Pancreas (tissue), 10 donors: ENCODE measurements at regions not wholly inside any gene's neighbourhood (a gene's known extent, or its start where the extent isn't known, plus 50 kb on each side); places are given as distances from the start of the nearest gene placed in this dataset.

Source experiments
- ATAC-seq, 4 donors: fragments of 200-7000 bp; cut with Tn5 transposase; one replicate each; pipeline versions ENCODE4 v1.8.0 to v1.9.1; 2020; ENCODE audit warnings: mild to moderate bottlenecking in 4 of 4, moderate library complexity in 4 of 4
- DNase-seq, 6 donors: peaks; one replicate each; pipeline ENCODE4 v3.0.0-alpha.2; 2020
- FAIRE-seq: peaks from 2 replicates; lab custom pipeline; 2012; peaks lifted over from hg19 to GRCh38; lab: Jason Lieb, UNC
- H3K27ac ChIP-seq, 4 donors: fragments of 200-600 bp; sonication (generic); 1 replicate in 3 of 4; 2 replicates in 1 of 4; pipeline versions ENCODE4 v1.5.0 to v1.8.0; 2020
- H3K27me3 ChIP-seq, 4 donors: fragments of 200-600 bp; one replicate each; pipeline ENCODE4 v1.8.0; 2021
- H3K36me3 ChIP-seq, 3 donors: fragments of 200-600 bp; sonication (generic) in 1 of 3; one replicate each; pipeline versions ENCODE4 v1.5.0 to v1.8.0; 2020 to 2021
- H3K4me1 ChIP-seq, 3 donors: fragments of 200-600 bp; one replicate each; pipeline ENCODE4 v1.8.0; 2021
- H3K4me3 ChIP-seq, 4 donors: fragments of 200-600 bp; sonication (generic) in 2 of 4; one replicate each; pipeline versions ENCODE4 v1.5.0 to v1.8.0; 2020 to 2021
- H3K9me3 ChIP-seq, 4 donors: fragments of 200-600 bp; one replicate each; pipeline ENCODE4 v1.8.0; 2021
- WGBS, 2 donors: extraction: QIAGEN DNeasy Blood & Tissue Kit; methylation state at CpG; one replicate each; pipeline ENCODE4 v1.1.7; 2013; 5-methylcytosine and 5-hydroxymethylcytosine counted together
- intact Hi-C, 3 donors: fragments of 100-400 bp; cut with DNase I; formaldehyde crosslinking; loops; one replicate each; pipeline versions ENCODE4 v1.11.1 to v1.14.2; 2022
- TF ChIP-seq, protein P1 (sequence below), 4 donors: fragments of 200-600 bp; sonication (generic) in 3 of 4; IDR thresholded peaks; one replicate each; pipeline versions ENCODE4 v1.5.0 to v1.8.0; 2021; ENCODE audit warnings: antibody characterized with exemption in 4 of 4
- donor health status: healthy with polysubstance abuse.
- donor health status: DM: no; HTN: no; CAD: no; lungs with moderate emphysema.
- donor health status: DM: no; HTN: no; CAD: no.
- donor health status: control.
- donor health status: control.
- donor health status: Bipolar disorder and iron deficiency.
- donor health status: DM: yes; HTN: yes; CAD: no.
- donor health status: DM: no; HTN: no; CAD: no.
- donor health status: DM: no; HTN: no; CAD: no.
- donor health status: DM: yes; HTN: yes; CAD: no.

DNA sequence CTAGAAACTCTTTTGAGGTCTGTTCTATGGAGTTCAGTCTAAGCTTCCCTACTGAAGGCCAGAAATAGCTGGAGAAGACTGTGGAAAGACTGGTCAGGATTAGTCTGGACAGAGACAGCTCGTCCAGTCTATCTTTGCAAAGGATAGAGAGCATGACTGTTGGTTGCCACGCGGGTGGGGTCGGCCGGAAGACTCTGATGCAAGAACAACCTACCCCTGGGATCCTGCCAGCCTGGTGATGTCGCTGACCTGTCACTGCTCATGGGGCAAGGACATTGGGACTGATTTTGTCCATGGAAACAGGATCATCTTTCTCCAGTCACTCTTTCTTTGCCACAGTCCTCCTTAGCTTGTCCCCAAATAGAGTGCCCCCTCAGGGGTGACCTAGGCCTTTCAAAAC is 337.6 kb upstream of the NPSR1 start:
- intact Hi-C loops: no loop called here
- H3K4me1 ChIP-seq: no peaks in the 10 kb centered on the region
- TF ChIP-seq, protein P1, sequence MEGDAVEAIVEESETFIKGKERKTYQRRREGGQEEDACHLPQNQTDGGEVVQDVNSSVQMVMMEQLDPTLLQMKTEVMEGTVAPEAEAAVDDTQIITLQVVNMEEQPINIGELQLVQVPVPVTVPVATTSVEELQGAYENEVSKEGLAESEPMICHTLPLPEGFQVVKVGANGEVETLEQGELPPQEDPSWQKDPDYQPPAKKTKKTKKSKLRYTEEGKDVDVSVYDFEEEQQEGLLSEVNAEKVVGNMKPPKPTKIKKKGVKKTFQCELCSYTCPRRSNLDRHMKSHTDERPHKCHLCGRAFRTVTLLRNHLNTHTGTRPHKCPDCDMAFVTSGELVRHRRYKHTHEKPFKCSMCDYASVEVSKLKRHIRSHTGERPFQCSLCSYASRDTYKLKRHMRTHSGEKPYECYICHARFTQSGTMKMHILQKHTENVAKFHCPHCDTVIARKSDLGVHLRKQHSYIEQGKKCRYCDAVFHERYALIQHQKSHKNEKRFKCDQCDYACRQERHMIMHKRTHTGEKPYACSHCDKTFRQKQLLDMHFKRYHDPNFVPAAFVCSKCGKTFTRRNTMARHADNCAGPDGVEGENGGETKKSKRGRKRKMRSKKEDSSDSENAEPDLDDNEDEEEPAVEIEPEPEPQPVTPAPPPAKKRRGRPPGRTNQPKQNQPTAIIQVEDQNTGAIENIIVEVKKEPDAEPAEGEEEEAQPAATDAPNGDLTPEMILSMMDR (IDR thresholded peaks at IDR 0.05): no peak
- no peak for ATAC-seq
- no peaks in the 10 kb centered on the region for H3K9me3 ChIP-seq
- H3K27ac ChIP-seq: no peak overlapping the region
- H3K36me3 ChIP-seq: no peaks in the 10 kb centered on the region
- no peak overlapping the region for H3K4me3 ChIP-seq
- peak in 1 of 6 donors; percentile 31 for DNase-seq
- WGBS, 2 donors: 50 to 53% methylated on average over 6 of the region's 6 CpGs
- no peaks in the 10 kb centered on the region for H3K27me3 ChIP-seq
- FAIRE-seq: no peak

GRCh38 chr7:34320926-34321661 is 336.9 kb upstream of the NPSR1 start:
- no peak overlapping the region for H3K4me3 ChIP-seq
- no peaks in the 10 kb centered on the region for H3K36me3 ChIP-seq
- ATAC-seq (peak; percentile 83 to 98 (median 96)), DNase-seq (peak; percentile 33 to 73 (median 66)), FAIRE-seq (peak; percentile 13)
- no peaks in the 10 kb centered on the region for H3K27me3 ChIP-seq
- no peaks in the 10 kb centered on the region for H3K4me1 ChIP-seq
- 25 to 26% methylated on average over 27 of the region's 27 CpGs for WGBS, 2 donors
- H3K9me3 ChIP-seq: no peaks in the 10 kb centered on the region
- TF ChIP-seq, protein P1 (IDR thresholded peaks at IDR 0.05): peak; percentile 73 to 93 (median 82)
- no peak overlapping the region for H3K27ac ChIP-seq
- intact Hi-C loops: no loop called here

DNA sequence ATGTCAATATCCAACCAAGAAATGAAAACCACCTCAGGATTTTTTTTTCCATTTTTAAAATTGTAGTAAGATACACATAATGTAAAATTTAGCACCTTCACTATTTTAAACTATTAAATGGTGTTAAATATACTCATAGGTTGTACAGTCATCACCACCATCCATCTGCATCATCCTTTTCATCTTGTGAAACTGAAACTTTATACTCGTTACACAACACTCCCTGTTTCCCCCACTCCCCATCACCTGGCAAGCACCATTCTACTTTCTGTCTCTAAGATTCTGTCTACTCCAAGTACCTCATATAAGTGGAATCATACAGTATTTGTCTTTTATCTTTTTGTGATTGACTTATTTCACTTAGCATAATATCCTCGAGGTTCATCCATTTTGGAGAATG is 335.2 kb upstream of the NPSR1 start:
- WGBS, 2 donors: 55 to 73% methylated on average over 2 of the region's 2 CpGs
- no peak for ATAC-seq
- FAIRE-seq: no peak
- Histone ChIP-seq H3K4me3 (no peak overlapping the region), H3K27me3 (no peaks in the 10 kb centered on the region), H3K36me3 (no peaks in the 10 kb centered on the region), H3K4me1 (no peaks in the 10 kb centered on the region), H3K27ac (no peak overlapping the region), H3K9me3 (no peaks in the 10 kb centered on the region)
- TF ChIP-seq, protein P1 (IDR thresholded peaks at IDR 0.05): no peak
- intact Hi-C loops: no loop called here
- no peak for DNase-seq

GRCh38 chr7:34327681-34328080 is 330.3 kb upstream of the NPSR1 start:
- Histone ChIP-seq H3K36me3 (no peaks in the 10 kb centered on the region), H3K27me3 (no peaks in the 10 kb centered on the region), H3K4me1 (no peaks in the 10 kb centered on the region), H3K27ac (no peak overlapping the region), H3K4me3 (no peak overlapping the region), H3K9me3 (no peaks in the 10 kb centered on the region)
- ATAC-seq (no peak), DNase-seq (no peak), FAIRE-seq (no peak)
- TF ChIP-seq, protein P1 (IDR thresholded peaks at IDR 0.05): no peak
- intact Hi-C loops: no loop called here
- WGBS, 2 donors: 57 to 73% methylated on average over 1 of the region's 1 CpG

- intact Hi-C loops: no loop called here
- WGBS, 2 donors: 49 to 68% methylated on average over 3 of the region's 3 CpGs
Observed at GRCh38 chr7:34330308-34330707, 327.7 kb upstream of the NPSR1 start.

More at GRCh38 chr7:34330308-34330707, 327.7 kb upstream of the NPSR1 start:
- DNase-seq (no peak), ATAC-seq (no peak), FAIRE-seq (no peak)
- H3K27me3 ChIP-seq: no peaks in the 10 kb centered on the region
- H3K36me3 ChIP-seq: no peaks in the 10 kb centered on the region
- H3K4me3 ChIP-seq: no peak overlapping the region
- no peaks in the 10 kb centered on the region for H3K4me1 ChIP-seq
- TF ChIP-seq, protein P1 (IDR thresholded peaks at IDR 0.05): no peak
- no peaks in the 10 kb centered on the region for H3K9me3 ChIP-seq
- no peak overlapping the region for H3K27ac ChIP-seq
